Neural cell (in vitro differentiated cells): ENCODE measurements at regions not wholly inside any gene's neighbourhood (a gene's known extent, or its start where the extent isn't known, plus 50 kb on each side); places are given as distances from the start of the nearest gene placed in this dataset.
"Not testable (repeated sequence)": the region's sequence is repeated elsewhere in the genome, so short reads cannot be mapped to it uniquely, and the experiment has no call there.

Experiments
- EP300 ChIP-seq: fragments of 450-650 bp; conservative IDR thresholded peaks from 2 replicates; pipeline ENCODE4 v1.6.1; 2014; ENCODE audit warnings: antibody characterized with exemption, mild to moderate bottlenecking, moderate library complexity; ENCODE audit not compliant: poor library complexity, severe bottlenecking
- EZH2 ChIP-seq: fragments of 200-600, 300-800 bp; shearing (Covaris generic), sonication (generic); IDR thresholded peaks from 2 replicates; pipeline ENCODE4 v1.6.1; 2014; ENCODE audit warnings: antibody characterized with exemption, low read length, borderline replicate concordance, mild to moderate bottlenecking; ENCODE audit not compliant: insufficient read depth, poor library complexity, severe bottlenecking
- TAF1 ChIP-seq: IDR thresholded peaks from 2 replicates; pipeline ENCODE4 v1.6.1; 2012; ENCODE audit warnings: low read depth
- TF ChIP-seq, protein P1 (sequence below): fragments of 450-650 bp; IDR thresholded peaks from 2 replicates; pipeline ENCODE4 v1.5.1; 2014; ENCODE audit warnings: antibody characterized with exemption, mild to moderate bottlenecking, moderate library complexity; ENCODE audit not compliant: poor library complexity, severe bottlenecking
- TF ChIP-seq, protein P2 (sequence below): IDR thresholded peaks from 2 replicates; pipeline ENCODE4 v1.6.1; 2012; ENCODE audit warnings: borderline replicate concordance

DNA sequence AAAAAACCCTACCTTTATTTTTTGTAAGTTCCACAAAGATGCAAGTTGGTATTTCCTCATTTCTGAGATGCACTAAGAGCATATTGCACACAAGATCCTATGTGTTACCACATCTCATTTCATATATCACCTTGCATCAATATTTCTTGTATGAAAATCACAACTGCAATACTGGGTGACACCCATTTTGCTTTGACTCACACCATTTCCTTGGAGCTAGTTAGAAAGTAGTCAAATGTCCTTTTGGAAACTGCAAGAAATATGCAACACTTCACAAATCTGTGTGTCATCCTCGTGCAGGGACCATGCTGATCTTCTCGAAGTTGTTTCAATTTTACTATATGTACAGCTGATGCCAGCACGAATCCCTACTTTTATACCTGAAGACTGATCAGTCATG is 94.6 kb upstream of the ACBD5 start:
- TF ChIP-seq EZH2, TAF1, EP300: not testable (repeated sequence)
- TF ChIP-seq, protein P1, sequence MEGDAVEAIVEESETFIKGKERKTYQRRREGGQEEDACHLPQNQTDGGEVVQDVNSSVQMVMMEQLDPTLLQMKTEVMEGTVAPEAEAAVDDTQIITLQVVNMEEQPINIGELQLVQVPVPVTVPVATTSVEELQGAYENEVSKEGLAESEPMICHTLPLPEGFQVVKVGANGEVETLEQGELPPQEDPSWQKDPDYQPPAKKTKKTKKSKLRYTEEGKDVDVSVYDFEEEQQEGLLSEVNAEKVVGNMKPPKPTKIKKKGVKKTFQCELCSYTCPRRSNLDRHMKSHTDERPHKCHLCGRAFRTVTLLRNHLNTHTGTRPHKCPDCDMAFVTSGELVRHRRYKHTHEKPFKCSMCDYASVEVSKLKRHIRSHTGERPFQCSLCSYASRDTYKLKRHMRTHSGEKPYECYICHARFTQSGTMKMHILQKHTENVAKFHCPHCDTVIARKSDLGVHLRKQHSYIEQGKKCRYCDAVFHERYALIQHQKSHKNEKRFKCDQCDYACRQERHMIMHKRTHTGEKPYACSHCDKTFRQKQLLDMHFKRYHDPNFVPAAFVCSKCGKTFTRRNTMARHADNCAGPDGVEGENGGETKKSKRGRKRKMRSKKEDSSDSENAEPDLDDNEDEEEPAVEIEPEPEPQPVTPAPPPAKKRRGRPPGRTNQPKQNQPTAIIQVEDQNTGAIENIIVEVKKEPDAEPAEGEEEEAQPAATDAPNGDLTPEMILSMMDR, result not testable (repeated sequence)
- TF ChIP-seq, protein P2, sequence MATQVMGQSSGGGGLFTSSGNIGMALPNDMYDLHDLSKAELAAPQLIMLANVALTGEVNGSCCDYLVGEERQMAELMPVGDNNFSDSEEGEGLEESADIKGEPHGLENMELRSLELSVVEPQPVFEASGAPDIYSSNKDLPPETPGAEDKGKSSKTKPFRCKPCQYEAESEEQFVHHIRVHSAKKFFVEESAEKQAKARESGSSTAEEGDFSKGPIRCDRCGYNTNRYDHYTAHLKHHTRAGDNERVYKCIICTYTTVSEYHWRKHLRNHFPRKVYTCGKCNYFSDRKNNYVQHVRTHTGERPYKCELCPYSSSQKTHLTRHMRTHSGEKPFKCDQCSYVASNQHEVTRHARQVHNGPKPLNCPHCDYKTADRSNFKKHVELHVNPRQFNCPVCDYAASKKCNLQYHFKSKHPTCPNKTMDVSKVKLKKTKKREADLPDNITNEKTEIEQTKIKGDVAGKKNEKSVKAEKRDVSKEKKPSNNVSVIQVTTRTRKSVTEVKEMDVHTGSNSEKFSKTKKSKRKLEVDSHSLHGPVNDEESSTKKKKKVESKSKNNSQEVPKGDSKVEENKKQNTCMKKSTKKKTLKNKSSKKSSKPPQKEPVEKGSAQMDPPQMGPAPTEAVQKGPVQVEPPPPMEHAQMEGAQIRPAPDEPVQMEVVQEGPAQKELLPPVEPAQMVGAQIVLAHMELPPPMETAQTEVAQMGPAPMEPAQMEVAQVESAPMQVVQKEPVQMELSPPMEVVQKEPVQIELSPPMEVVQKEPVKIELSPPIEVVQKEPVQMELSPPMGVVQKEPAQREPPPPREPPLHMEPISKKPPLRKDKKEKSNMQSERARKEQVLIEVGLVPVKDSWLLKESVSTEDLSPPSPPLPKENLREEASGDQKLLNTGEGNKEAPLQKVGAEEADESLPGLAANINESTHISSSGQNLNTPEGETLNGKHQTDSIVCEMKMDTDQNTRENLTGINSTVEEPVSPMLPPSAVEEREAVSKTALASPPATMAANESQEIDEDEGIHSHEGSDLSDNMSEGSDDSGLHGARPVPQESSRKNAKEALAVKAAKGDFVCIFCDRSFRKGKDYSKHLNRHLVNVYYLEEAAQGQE, result not testable (repeated sequence)
